Spleen (tissue), 7 donors: ENCODE measurements at regions not wholly inside any gene's neighbourhood (a gene's known extent, or its start where the extent isn't known, plus 50 kb on each side); places are given as distances from the start of the nearest gene placed in this dataset.

Experiments used
- POLR2A ChIP-seq, 3 donors: fragments of 450-650 bp; IDR thresholded peaks; one replicate each; pipeline ENCODE4 v1.5.1; 2017; ENCODE audit warnings: antibody characterized with exemption in 3 of 3, mild to moderate bottlenecking in 1 of 3
- POLR2AphosphoS5 ChIP-seq, 3 donors: sonication (generic); formaldehyde crosslinking; IDR thresholded peaks; one replicate each; pipeline ENCODE4 v1.5.1; 2017; ENCODE audit warnings: antibody characterized with exemption in 3 of 3
- TF ChIP-seq, protein P1 (sequence below), 11 experiments: fragments of 200-600 bp in 7 of 11; fragments of 450-650 bp in 4 of 11; sonication (generic) in 4 of 11; IDR thresholded peaks in 8 of 11; conservative IDR thresholded peaks in 3 of 11; 1 replicate in 7 of 11; 2 replicates in 4 of 11; pipeline versions ENCODE4 v1.4.0 to v1.8.0; 2016 to 2021; ENCODE audit warnings: antibody characterized with exemption in 11 of 11, inconsistent platforms in 4 of 11, mild to moderate bottlenecking in 1 of 11
- donor health status: DM: no; HTN: no; CAD: no; lungs with moderate emphysema.
- donor health status: DM: no; HTN: no; CAD: no.
- donor health status: DM: no; HTN: no; CAD: no.

DNA sequence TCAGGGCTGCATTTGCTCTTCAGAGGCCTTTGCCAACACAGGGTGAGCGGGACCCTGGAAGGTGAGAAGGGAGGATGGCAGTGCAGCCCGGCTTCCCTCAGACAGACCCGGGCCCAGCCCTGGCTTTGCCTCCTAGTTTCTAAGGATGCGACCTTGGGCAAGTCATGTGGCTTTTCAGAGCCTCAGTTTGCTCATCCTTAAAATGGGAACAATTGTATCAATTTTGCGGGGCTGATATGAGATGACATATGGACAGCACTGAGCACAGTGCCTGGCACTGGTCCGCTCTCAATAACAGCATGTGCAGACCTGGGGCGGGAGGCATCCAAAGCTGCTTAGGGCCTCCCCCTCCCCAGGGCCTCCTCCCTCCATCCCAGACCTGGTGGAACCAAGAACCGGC lies 74.7 kb upstream of the THY1 start:
- TF ChIP-seq, protein P1, sequence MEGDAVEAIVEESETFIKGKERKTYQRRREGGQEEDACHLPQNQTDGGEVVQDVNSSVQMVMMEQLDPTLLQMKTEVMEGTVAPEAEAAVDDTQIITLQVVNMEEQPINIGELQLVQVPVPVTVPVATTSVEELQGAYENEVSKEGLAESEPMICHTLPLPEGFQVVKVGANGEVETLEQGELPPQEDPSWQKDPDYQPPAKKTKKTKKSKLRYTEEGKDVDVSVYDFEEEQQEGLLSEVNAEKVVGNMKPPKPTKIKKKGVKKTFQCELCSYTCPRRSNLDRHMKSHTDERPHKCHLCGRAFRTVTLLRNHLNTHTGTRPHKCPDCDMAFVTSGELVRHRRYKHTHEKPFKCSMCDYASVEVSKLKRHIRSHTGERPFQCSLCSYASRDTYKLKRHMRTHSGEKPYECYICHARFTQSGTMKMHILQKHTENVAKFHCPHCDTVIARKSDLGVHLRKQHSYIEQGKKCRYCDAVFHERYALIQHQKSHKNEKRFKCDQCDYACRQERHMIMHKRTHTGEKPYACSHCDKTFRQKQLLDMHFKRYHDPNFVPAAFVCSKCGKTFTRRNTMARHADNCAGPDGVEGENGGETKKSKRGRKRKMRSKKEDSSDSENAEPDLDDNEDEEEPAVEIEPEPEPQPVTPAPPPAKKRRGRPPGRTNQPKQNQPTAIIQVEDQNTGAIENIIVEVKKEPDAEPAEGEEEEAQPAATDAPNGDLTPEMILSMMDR (IDR thresholded peaks at IDR 0.05 in 8 of 11, conservative IDR thresholded peaks at IDR 0.05 in 3 of 11) = no peak
- TF ChIP-seq POLR2A (IDR thresholded peaks at IDR 0.05) (no peak), POLR2AphosphoS5 (IDR thresholded peaks at IDR 0.05) (no peak)
